Muscle of arm (tissue), 1 donor: ENCODE measurements at regions not wholly inside any gene's neighbourhood (a gene's known extent, or its start where the extent isn't known, plus 50 kb on each side); places are given as distances from the start of the nearest gene placed in this dataset.
"Not testable (repeated sequence)": the region's sequence is repeated elsewhere in the genome, so short reads cannot be mapped to it uniquely, and the experiment has no call there.

ENCODE experiments used
- DNase-seq: peaks from one replicate; pipeline ENCODE4 v3.0.0-alpha.2; 2013

- no peak for DNase-seq
Observed at GRCh38 chr6:14754751-14755513, 490.9 kb upstream of the JARID2 start.

GRCh38 chr6:14756340-14756739, 489.5 kb upstream of the JARID2 start:
- no peak for DNase-seq

GRCh38 chr6:14757014-14757413, 488.9 kb upstream of the JARID2 start:
- no peak for DNase-seq

- no peak for DNase-seq
Observed at GRCh38 chr6:14757418-14757817, 488.5 kb upstream of the JARID2 start.

- DNase-seq: no peak
Observed at GRCh38 chr6:14758421-14759081, 487.3 kb upstream of the JARID2 start.

- no peak for DNase-seq
Observed at GRCh38 chr6:14759976-14760672, 485.7 kb upstream of the JARID2 start.

- DNase-seq: no peak
Observed at GRCh38 chr6:14762077-14762476, 483.8 kb upstream of the JARID2 start.

GRCh38 chr6:14763139-14763538, 482.7 kb upstream of the JARID2 start:
- no peak for DNase-seq

- no peak for DNase-seq
Observed at GRCh38 chr6:14763616-14764015, 482.3 kb upstream of the JARID2 start.

- DNase-seq: no peak
Observed at GRCh38 chr6:14765106-14765505, 480.8 kb upstream of the JARID2 start.

- DNase-seq: no peak
Observed at GRCh38 chr6:14765721-14766390, 480.0 kb upstream of the JARID2 start.

GRCh38 chr6:14766391-14766994, 479.4 kb upstream of the JARID2 start:
- no peak for DNase-seq

- peak; percentile 32 for DNase-seq
Observed at GRCh38 chr6:14767226-14767625, 478.6 kb upstream of the JARID2 start.

GRCh38 chr6:14770040-14770439, 475.8 kb upstream of the JARID2 start:
- no peak for DNase-seq

GRCh38 chr6:14770572-14770971, 475.3 kb upstream of the JARID2 start:
- no peak for DNase-seq

- DNase-seq: no peak
Observed at GRCh38 chr6:14771016-14771415, 474.9 kb upstream of the JARID2 start.

- no peak for DNase-seq
Observed at GRCh38 chr6:14772188-14772587, 473.7 kb upstream of the JARID2 start.

GRCh38 chr6:14775528-14775927, 470.3 kb upstream of the JARID2 start:
- DNase-seq: no peak

GRCh38 chr6:14776307-14776706, 469.6 kb upstream of the JARID2 start:
- no peak for DNase-seq

- DNase-seq: no peak
Observed at GRCh38 chr6:14781772-14782525, 463.9 kb upstream of the JARID2 start.

GRCh38 chr6:14782921-14783464, 462.9 kb upstream of the JARID2 start:
- DNase-seq: not testable (repeated sequence)
